ENCODE measurements at regions not wholly inside any gene's neighbourhood (a gene's known extent, or its start where the extent isn't known, plus 50 kb on each side); places are given as distances from the start of the nearest gene placed in this dataset.

- TF ChIP-seq CTCF (optimal IDR thresholded peaks at IDR 0.05 in 1 of 3, IDR thresholded peaks at IDR 0.05 in 1 of 3, conservative IDR thresholded peaks at IDR 0.05 in 1 of 3; ENCODE audit: extremely low read depth in 1 of 3, insufficient read depth in 2 of 3, low read length in 3 of 3) (no peak), EZH2 (IDR thresholded peaks at IDR 0.05; ENCODE audit: low read length) (no peak)
These were observed 567.7 kb downstream of the MAT2B start for GRCh38 chr5:164073081-164073480.

All from keratinocyte (primary cell).